ENCODE measurements at regions not wholly inside any gene's neighbourhood (a gene's known extent, or its start where the extent isn't known, plus 50 kb on each side); places are given as distances from the start of the nearest gene placed in this dataset.

GRCh38 chr1:209260136-209260535 is 323.4 kb upstream of the CAMK1G start:
- TF ChIP-seq EZH2 (IDR thresholded peaks at IDR 0.05; ENCODE audit: insufficient read depth, low read length) (no peak), CTCF (IDR thresholded peaks at IDR 0.05; ENCODE audit: insufficient read depth, low read depth, low read length) (no peak)
